Central memory CD8-positive, alpha-beta T cell (primary cell): ENCODE measurements at regions not wholly inside any gene's neighbourhood (a gene's known extent, or its start where the extent isn't known, plus 50 kb on each side); places are given as distances from the start of the nearest gene placed in this dataset.
"Not testable (repeated sequence)": the region's sequence is repeated elsewhere in the genome, so short reads cannot be mapped to it uniquely, and the experiment has no call there.

ENCODE experiments used
- ATAC-seq: fragments of 150-1000 bp; cut with Tn5 transposase; replicated peaks from 2 replicates; pipeline ENCODE4 v1.10.0; 2022; ENCODE audit warnings: mild to moderate bottlenecking, moderate FRiP score, moderate number of reproducible peaks; ENCODE audit not compliant: poor library complexity, severe bottlenecking; ENCODE audit errors: extremely low read depth
- DNase-seq, 2 donors: peaks; one replicate each; pipeline ENCODE4 v3.0.0; 2021; ENCODE audit warnings: low spot score in 2 of 2
- H3K27ac Mint-ChIP-seq: one replicate; pipeline ENCODE4 v1.8.0; 2022; ENCODE audit warnings: low read depth, mild to moderate bottlenecking, moderate library complexity, mixed read lengths
- H3K27me3 Mint-ChIP-seq: one replicate; pipeline ENCODE4 v1.8.0; 2022; ENCODE audit warnings: mixed read lengths
- H3K36me3 Mint-ChIP-seq: one replicate; pipeline ENCODE4 v1.8.0; 2022; ENCODE audit warnings: mild to moderate bottlenecking, moderate library complexity, mixed read lengths; ENCODE audit not compliant: insufficient read depth
- H3K4me1 Mint-ChIP-seq: one replicate; pipeline ENCODE4 v1.8.0; 2022; ENCODE audit warnings: mixed read lengths
- H3K4me3 Mint-ChIP-seq: one replicate; pipeline ENCODE4 v1.8.0; 2022; ENCODE audit warnings: mild to moderate bottlenecking, moderate library complexity, mixed read lengths
- H3K9me3 Mint-ChIP-seq: one replicate; pipeline ENCODE4 v1.8.0; 2022; ENCODE audit warnings: mixed read lengths

- Mint-ChIP-seq H3K36me3 (no peaks in the 10 kb centered on the region), H3K4me1 (no peaks in the 10 kb centered on the region), H3K27me3 (no peaks in the 10 kb centered on the region), H3K27ac (no peak overlapping the region), H3K4me3 (no peak overlapping the region), H3K9me3 (peaks cover 33% of the 10 kb centered on the region)
- ATAC-seq (no peak), DNase-seq (no peak)
Observed at GRCh38 chr18:29749704-29750103, 1292.8 kb downstream of the DSC3 start.

GRCh38 chr18:29741461-29741860, 1301.1 kb downstream of the DSC3 start:
- Mint-ChIP-seq H3K4me1 (no peaks in the 10 kb centered on the region), H3K9me3 (peaks cover 7% of the 10 kb centered on the region), H3K36me3 (no peaks in the 10 kb centered on the region), H3K27me3 (no peaks in the 10 kb centered on the region), H3K27ac (no peak overlapping the region), H3K4me3 (no peak overlapping the region)
- ATAC-seq, result no peak
- DNase-seq, result no peak

- Mint-ChIP-seq H3K36me3 (no peaks in the 10 kb centered on the region), H3K27me3 (no peaks in the 10 kb centered on the region), H3K4me1 (no peaks in the 10 kb centered on the region), H3K4me3 (no peak overlapping the region), H3K9me3 (no peaks in the 10 kb centered on the region), H3K27ac (no peak overlapping the region)
- no peak for DNase-seq
- no peak for ATAC-seq
Observed at GRCh38 chr18:29737620-29738019, 1304.9 kb downstream of the DSC3 start.

- DNase-seq (no peak), ATAC-seq (no peak)
- Mint-ChIP-seq H3K4me3 (no peak overlapping the region), H3K27ac (no peak overlapping the region), H3K4me1 (no peaks in the 10 kb centered on the region), H3K36me3 (no peaks in the 10 kb centered on the region), H3K9me3 (no peaks in the 10 kb centered on the region), H3K27me3 (no peaks in the 10 kb centered on the region)
Observed at GRCh38 chr18:29737190-29737589, 1305.4 kb downstream of the DSC3 start.

- ATAC-seq (no peak), DNase-seq (no peak)
- peaks cover 20% of the 10 kb centered on the region for H3K9me3 Mint-ChIP-seq
- H3K4me3 Mint-ChIP-seq, result no peak overlapping the region
- no peaks in the 10 kb centered on the region for H3K36me3 Mint-ChIP-seq
- H3K27me3 Mint-ChIP-seq, result no peaks in the 10 kb centered on the region
- no peaks in the 10 kb centered on the region for H3K4me1 Mint-ChIP-seq
- no peak overlapping the region for H3K27ac Mint-ChIP-seq
Observed at GRCh38 chr18:29730073-29730472, 1312.5 kb downstream of the DSC3 start.

- Mint-ChIP-seq H3K4me3 (no peak overlapping the region), H3K9me3 (peaks cover 30% of the 10 kb centered on the region), H3K27ac (no peak overlapping the region), H3K27me3 (no peaks in the 10 kb centered on the region), H3K36me3 (no peaks in the 10 kb centered on the region), H3K4me1 (no peaks in the 10 kb centered on the region)
- no peak for DNase-seq
- ATAC-seq, result no peak
Observed at GRCh38 chr18:29726646-29727045, 1315.9 kb downstream of the DSC3 start.

GRCh38 chr18:29723486-29723885, 1319.1 kb downstream of the DSC3 start:
- peaks cover 30% of the 10 kb centered on the region for H3K9me3 Mint-ChIP-seq
- ATAC-seq, H3K4me1 Mint-ChIP-seq: not testable (repeated sequence)

GRCh38 chr18:29715960-29716359, 1326.6 kb downstream of the DSC3 start:
- H3K36me3 Mint-ChIP-seq, H3K27me3 Mint-ChIP-seq, DNase-seq, H3K4me1 Mint-ChIP-seq, ATAC-seq, H3K4me3 Mint-ChIP-seq, H3K27ac Mint-ChIP-seq: not testable (repeated sequence)
- peaks cover 18% of the 10 kb centered on the region for H3K9me3 Mint-ChIP-seq

More at GRCh38 chr18:29723486-29723885, 1319.1 kb downstream of the DSC3 start:
- not testable (repeated sequence) for H3K36me3 Mint-ChIP-seq, H3K27me3 Mint-ChIP-seq, H3K27ac Mint-ChIP-seq, H3K4me3 Mint-ChIP-seq, DNase-seq

- Mint-ChIP-seq H3K9me3 (peaks cover 11% of the 10 kb centered on the region), H3K36me3 (no peaks in the 10 kb centered on the region), H3K4me3 (no peak overlapping the region), H3K27ac (no peak overlapping the region), H3K4me1 (no peaks in the 10 kb centered on the region), H3K27me3 (no peaks in the 10 kb centered on the region)
- ATAC-seq (no peak), DNase-seq (no peak)
Observed at GRCh38 chr18:29712785-29713184, 1329.8 kb downstream of the DSC3 start.

GRCh38 chr18:29711932-29712331, 1330.6 kb downstream of the DSC3 start:
- H3K27me3 Mint-ChIP-seq, result no peaks in the 10 kb centered on the region
- DNase-seq (no peak), ATAC-seq (no peak)
- H3K4me3 Mint-ChIP-seq, result no peak overlapping the region
- H3K27ac Mint-ChIP-seq, result no peak overlapping the region
- no peaks in the 10 kb centered on the region for H3K4me1 Mint-ChIP-seq
- no peaks in the 10 kb centered on the region for H3K36me3 Mint-ChIP-seq
- H3K9me3 Mint-ChIP-seq, result peaks cover 19% of the 10 kb centered on the region

GRCh38 chr18:29693334-29693733, 1349.2 kb downstream of the DSC3 start:
- Mint-ChIP-seq H3K36me3 (no peaks in the 10 kb centered on the region), H3K4me1 (no peaks in the 10 kb centered on the region), H3K4me3 (no peak overlapping the region), H3K27me3 (no peaks in the 10 kb centered on the region), H3K27ac (no peak overlapping the region), H3K9me3 (peaks cover 11% of the 10 kb centered on the region)
- DNase-seq (no peak), ATAC-seq (no peak)

- DNase-seq, result no peak
- ATAC-seq, result no peak
- peaks cover 1% of the 10 kb centered on the region for H3K36me3 Mint-ChIP-seq
- H3K9me3 Mint-ChIP-seq, result peaks cover 25% of the 10 kb centered on the region
- no peaks in the 10 kb centered on the region for H3K27me3 Mint-ChIP-seq
- no peaks in the 10 kb centered on the region for H3K4me1 Mint-ChIP-seq
- H3K27ac Mint-ChIP-seq, result no peak overlapping the region
- no peak overlapping the region for H3K4me3 Mint-ChIP-seq
Observed at GRCh38 chr18:29681578-29681977, 1361.0 kb downstream of the DSC3 start.

- Mint-ChIP-seq H3K36me3 (no peaks in the 10 kb centered on the region), H3K9me3 (peaks cover 6% of the 10 kb centered on the region), H3K27me3 (no peaks in the 10 kb centered on the region), H3K27ac (no peak overlapping the region), H3K4me3 (no peak overlapping the region), H3K4me1 (no peaks in the 10 kb centered on the region)
- no peak for ATAC-seq
- no peak for DNase-seq
Observed at GRCh38 chr18:29664278-29665036, 1378.1 kb downstream of the DSC3 start.
